ENCODE measurements at regions not wholly inside any gene's neighbourhood (a gene's known extent, or its start where the extent isn't known, plus 50 kb on each side); places are given as distances from the start of the nearest gene placed in this dataset.

- WGBS, 2 donors: 73 to 77% methylated on average over 11 to 13 of the region's 13 CpGs
- no peaks in the 10 kb centered on the region for H3K4me1 ChIP-seq
- no peak for DNase-seq
- no peaks in the 10 kb centered on the region for H3K9me3 ChIP-seq
- ATAC-seq (ENCODE audit: low FRiP score in 2 of 2): no peak
- H3K36me3 ChIP-seq: no peaks in the 10 kb centered on the region
- H3K4me3 ChIP-seq: no peak overlapping the region
- TF ChIP-seq CTCF (IDR thresholded peaks at IDR 0.05) (no peak), EP300 (IDR thresholded peaks at IDR 0.05) (no peak), POLR2AphosphoS5 (IDR thresholded peaks at IDR 0.05) (no peak), POLR2A (IDR thresholded peaks at IDR 0.05) (no peak)
- no peak overlapping the region for H3K27ac ChIP-seq
- no peaks in the 10 kb centered on the region for H3K27me3 ChIP-seq
Measured at GRCh38 chr19:30864391-30865215, 484.6 kb downstream of the TSHZ3 start.

- no peak overlapping the region for H3K27ac ChIP-seq
- H3K4me3 ChIP-seq: no peak overlapping the region
- WGBS, 2 donors: 79 to 84% methylated on average over 19 of the region's 19 CpGs
- H3K36me3 ChIP-seq: no peaks in the 10 kb centered on the region
- DNase-seq: no peak
- H3K9me3 ChIP-seq: no peaks in the 10 kb centered on the region
- no peak for ATAC-seq (ENCODE audit: low FRiP score in 2 of 2)
- no peaks in the 10 kb centered on the region for H3K27me3 ChIP-seq
- H3K4me1 ChIP-seq: no peaks in the 10 kb centered on the region
- no peak for TF ChIP-seq POLR2A (IDR thresholded peaks at IDR 0.05)
- TF ChIP-seq POLR2AphosphoS5 (IDR thresholded peaks at IDR 0.05): no peak
- no peak for TF ChIP-seq CTCF (IDR thresholded peaks at IDR 0.05)
- no peak for TF ChIP-seq EP300 (IDR thresholded peaks at IDR 0.05)
Measured at GRCh38 chr19:30862876-30863275, 486.4 kb downstream of the TSHZ3 start.

- H3K4me1 ChIP-seq: no peaks in the 10 kb centered on the region
- no peaks in the 10 kb centered on the region for H3K27me3 ChIP-seq
- H3K36me3 ChIP-seq: no peaks in the 10 kb centered on the region
- no peaks in the 10 kb centered on the region for H3K9me3 ChIP-seq
- H3K27ac ChIP-seq: no peak overlapping the region
- DNase-seq (no peak), ATAC-seq (ENCODE audit: low FRiP score in 2 of 2) (no peak)
- 83 to 87% methylated on average over 5 of the region's 5 CpGs for WGBS, 2 donors
- no peak for TF ChIP-seq POLR2A (IDR thresholded peaks at IDR 0.05)
- no peak overlapping the region for H3K4me3 ChIP-seq
Measured at GRCh38 chr19:30861919-30862318, 487.3 kb downstream of the TSHZ3 start.

- no peak overlapping the region for H3K4me3 ChIP-seq
- no peaks in the 10 kb centered on the region for H3K4me1 ChIP-seq
- no peak overlapping the region for H3K27ac ChIP-seq
- 70 to 75% methylated on average over 7 of the region's 7 CpGs for WGBS, 2 donors
- ATAC-seq (ENCODE audit: low FRiP score in 2 of 2) (no peak), DNase-seq (no peak)
- no peaks in the 10 kb centered on the region for H3K27me3 ChIP-seq
- H3K36me3 ChIP-seq: no peaks in the 10 kb centered on the region
- TF ChIP-seq CTCF (IDR thresholded peaks at IDR 0.05): no peak
- TF ChIP-seq POLR2A (IDR thresholded peaks at IDR 0.05): no peak
- no peak for TF ChIP-seq EP300 (IDR thresholded peaks at IDR 0.05)
- no peak for TF ChIP-seq POLR2AphosphoS5 (IDR thresholded peaks at IDR 0.05)
- no peaks in the 10 kb centered on the region for H3K9me3 ChIP-seq
Measured at GRCh38 chr19:30857966-30858490, 485.8 kb downstream of the ZNF536 start.

GRCh38 chr19:30857388-30857787, 485.2 kb downstream of the ZNF536 start:
- DNase-seq (no peak), ATAC-seq (ENCODE audit: low FRiP score in 2 of 2) (no peak)
- Histone ChIP-seq H3K4me3 (no peak overlapping the region), H3K9me3 (no peaks in the 10 kb centered on the region), H3K4me1 (no peaks in the 10 kb centered on the region), H3K27ac (no peak overlapping the region), H3K27me3 (no peaks in the 10 kb centered on the region), H3K36me3 (no peaks in the 10 kb centered on the region)
- no peak for TF ChIP-seq POLR2AphosphoS5 (IDR thresholded peaks at IDR 0.05)
- no peak for TF ChIP-seq EP300 (IDR thresholded peaks at IDR 0.05)
- no peak for TF ChIP-seq POLR2A (IDR thresholded peaks at IDR 0.05)
- TF ChIP-seq CTCF (IDR thresholded peaks at IDR 0.05): no peak
- WGBS, 2 donors: 81 to 87% methylated on average over 6 of the region's 6 CpGs
